HCT116 (cell line): ENCODE measurements at regions not wholly inside any gene's neighbourhood (a gene's known extent, or its start where the extent isn't known, plus 50 kb on each side); places are given as distances from the start of the nearest gene placed in this dataset.

ENCODE experiments used
- ATAC-seq: fragments of 200-7000 bp; cut with Tn5 transposase; 2 replicates; pipeline ENCODE4 v1.9.1; 2020; ENCODE audit warnings: mild to moderate bottlenecking, moderate library complexity
- BruUV-seq: library from RNA; stranded (reverse); fragments of 400-500 nt; replicated peaks from 2 replicates; lab custom pipeline; 2021; lab: Mats Ljungman, UMichigan
- CTCF ChIA-PET: fragments of 300-600 bp; sonication (Branson Sonifier 250); formaldehyde crosslinking; loops from one replicate; lab custom pipeline; 2021; ENCODE audit warnings: antibody characterized with exemption; lab: Charles Lee
- POLR2A ChIA-PET: fragments of 300-600, 350-600 bp; sonication (Branson Sonifier 250); formaldehyde crosslinking; loops from one replicate; lab custom pipeline; 2021; ENCODE audit warnings: antibody characterized with exemption; lab: Charles Lee
- RAD21 ChIA-PET, 2 experiments: fragments of 300-600 bp; sonication (Branson Sonifier 250); formaldehyde crosslinking; loops; one replicate each; lab custom pipeline; 2023; ENCODE audit warnings: low total read pairs in 2 of 2; ENCODE audit not compliant: uncharacterized antibody in 2 of 2, unreplicated experiment in 2 of 2, low non-redundant PET in 1 of 2; lab: Charles Lee
- DNase-seq: peaks from one replicate; pipeline ENCODE4 v3.0.0-alpha.2; 2010; ENCODE audit warnings: low read depth, low spot score
- H2AFZ ChIP-seq: fragments of 200-600 bp; shearing (Covaris generic), sonication (generic); 2 replicates; pipeline ENCODE4 v1.6.1; 2017; ENCODE audit warnings: low read depth, mixed run types, mixed read lengths, antibody characterized with exemption, low read length; ENCODE audit not compliant: poor library complexity, severe bottlenecking
- H3K27ac ChIP-seq: 2 replicates; pipeline ENCODE4 v1.5.1; 2012; ENCODE audit warnings: low read depth, low read length
- H3K27me3 ChIP-seq: fragments of 200-600 bp; sonication (generic); 2 replicates; pipeline ENCODE4 v1.6.1; 2016; ENCODE audit warnings: mixed run types, low read length, mixed read lengths; ENCODE audit not compliant: insufficient read depth
- H3K36me3 ChIP-seq, 2 experiments: fragments of 200-500 bp in 1 of 2; fragments of 200-600 bp in 1 of 2; sonication (Bioruptor generic) in 1 of 2; sonication (generic) in 1 of 2; 2 replicates each; pipeline versions ENCODE4 v1.5.1 to v1.6.1; 2014 to 2016; ENCODE audit warnings: low read length in 2 of 2, inconsistent platforms in 1 of 2, mixed read lengths in 1 of 2, mixed run types in 1 of 2; ENCODE audit not compliant: insufficient read depth in 2 of 2, control insufficient read depth in 1 of 2
- H3K4me1 ChIP-seq, 2 experiments: fragments of 200-600 bp in 1 of 2; sonication (generic) in 1 of 2; 2 replicates each; pipeline versions ENCODE4 v1.5.1 to v1.6.1; 2012 to 2017; ENCODE audit warnings: low read length in 2 of 2, inconsistent platforms in 1 of 2, mild to moderate bottlenecking in 1 of 2, mixed read lengths in 1 of 2, mixed run types in 1 of 2, moderate library complexity in 1 of 2; ENCODE audit not compliant: insufficient read depth in 2 of 2, control insufficient read depth in 1 of 2
- H3K4me2 ChIP-seq: fragments of 200-600 bp; sonication (generic); 2 replicates; pipeline ENCODE4 v1.6.1; 2017; ENCODE audit warnings: mixed run types, low read length, mixed read lengths
- H3K4me3 ChIP-seq, 2 experiments: fragments of 200-600 bp in 1 of 2; sonication (generic) in 1 of 2; replicated peaks in 1 of 2; 2 replicates each; pipeline ENCODE4 v1.5.1; 2011 to 2016; ENCODE audit warnings: low read length in 2 of 2, control low read depth in 1 of 2, low read depth in 1 of 2, mild to moderate bottlenecking in 1 of 2, mixed read lengths in 1 of 2, mixed run types in 1 of 2
- H3K79me2 ChIP-seq: fragments of 200-600 bp; sonication (generic); 2 replicates; pipeline ENCODE4 v1.6.1; 2017; ENCODE audit warnings: mild to moderate bottlenecking, mixed run types, low read length, moderate library complexity, mixed read lengths; ENCODE audit not compliant: insufficient read depth
- H3K9ac ChIP-seq: fragments of 200-600 bp; sonication (generic); 2 replicates; pipeline ENCODE4 v1.6.1; 2016; ENCODE audit warnings: low read length, mixed read lengths
- H3K9me2 ChIP-seq: fragments of 200-600 bp; sonication (generic), shearing (Covaris generic); 2 replicates; pipeline ENCODE4 v1.6.1; 2017; ENCODE audit warnings: mixed run types, mild to moderate bottlenecking, moderate library complexity; ENCODE audit not compliant: insufficient read depth
- H3K9me3 ChIP-seq, 2 experiments: fragments of 200-500 bp in 1 of 2; fragments of 200-600 bp in 1 of 2; sonication (Bioruptor generic) in 1 of 2; sonication (generic) in 1 of 2; 2 replicates each; pipeline ENCODE4 v1.6.1; 2014 to 2017; ENCODE audit warnings: low read length in 2 of 2, mixed read lengths in 2 of 2, inconsistent platforms in 1 of 2, low read depth in 1 of 2, mild to moderate bottlenecking in 1 of 2, mixed run types in 1 of 2, moderate library complexity in 1 of 2; ENCODE audit not compliant: control insufficient read depth in 1 of 2, insufficient read depth in 1 of 2
- H4K20me1 ChIP-seq: fragments of 200-600 bp; sonication (generic), shearing (Covaris generic); 2 replicates; pipeline ENCODE4 v1.6.1; 2017; ENCODE audit warnings: mixed run types, mild to moderate bottlenecking, moderate library complexity; ENCODE audit not compliant: insufficient read depth
- EZH2 ChIP-seq: fragments of 200-600 bp; sonication (generic); IDR thresholded peaks from 2 replicates; pipeline ENCODE4 v1.6.1; 2017; ENCODE audit warnings: antibody characterized with exemption, mixed run types
- EZH2phosphoT487 ChIP-seq: fragments of 200-600 bp; IDR thresholded peaks from 2 replicates; pipeline ENCODE4 v1.6.1; 2018; ENCODE audit warnings: antibody characterized with exemption, borderline replicate concordance
- FOSL1 ChIP-seq: IDR thresholded peaks from 2 replicates; pipeline ENCODE4 v1.6.1; 2012; ENCODE audit warnings: low read depth
- JUND ChIP-seq: IDR thresholded peaks from 2 replicates; pipeline ENCODE4 v1.6.1; 2012
- RAD21 ChIP-seq: IDR thresholded peaks from 2 replicates; pipeline ENCODE4 v1.6.1; 2012; ENCODE audit warnings: low read depth, mild to moderate bottlenecking
- SIN3A ChIP-seq: IDR thresholded peaks from 2 replicates; pipeline ENCODE4 v1.6.1; 2012; ENCODE audit warnings: low read depth
- SRF ChIP-seq: IDR thresholded peaks from 2 replicates; pipeline ENCODE4 v1.6.1; 2012; ENCODE audit warnings: low read depth
- YY1 ChIP-seq: IDR thresholded peaks from 2 replicates; pipeline ENCODE4 v1.6.1; 2011; ENCODE audit warnings: low read length, low read depth, moderate library complexity, mild to moderate bottlenecking; ENCODE audit not compliant: insufficient replicate concordance; ENCODE audit errors: extremely low read depth
- ZFX ChIP-seq: fragments of 450-650 bp; IDR thresholded peaks from 2 replicates; pipeline ENCODE4 v1.6.1; 2017
- intact Hi-C: fragments of 100-400 bp; cut with micrococcal nuclease; formaldehyde crosslinking; loops from 2 replicates; pipeline ENCODE4 v1.10.0; 2022
- TF ChIP-seq, protein P1 (sequence below): IDR thresholded peaks from 2 replicates; pipeline ENCODE4 v1.6.1; 2012
- TF ChIP-seq, protein P2 (sequence below): IDR thresholded peaks from 2 replicates; pipeline ENCODE4 v1.6.1; 2012; ENCODE audit warnings: low read depth
- TF ChIP-seq, protein P3 (sequence below): IDR thresholded peaks from 2 replicates; pipeline ENCODE4 v1.6.1; 2011; ENCODE audit warnings: mild to moderate bottlenecking, low read length, moderate library complexity; ENCODE audit not compliant: insufficient replicate concordance; ENCODE audit errors: extremely low read depth

DNA sequence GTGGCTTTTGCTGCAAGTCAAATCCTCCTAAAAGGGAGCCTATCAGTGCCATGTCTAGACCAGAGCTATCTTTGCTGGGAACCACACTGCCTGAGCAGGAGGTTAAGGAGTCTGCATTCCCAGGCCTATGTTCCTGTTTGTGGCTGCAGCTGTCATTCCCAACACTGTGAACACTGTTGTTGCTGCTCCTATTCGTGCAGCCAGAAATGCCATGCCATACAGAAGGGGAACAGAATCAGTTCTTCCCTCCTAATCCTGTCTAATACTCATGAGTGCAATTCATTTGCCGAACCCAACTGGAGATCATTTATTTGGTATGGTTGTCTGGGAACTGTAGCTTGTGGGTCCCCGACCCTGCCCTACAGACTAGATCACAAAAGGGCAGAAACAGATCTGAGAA lies 406.5 kb upstream of the GJE1 start:
- POLR2A ChIA-PET, result no interaction called here
- ATAC-seq, result no peak
- TF ChIP-seq, protein P1, sequence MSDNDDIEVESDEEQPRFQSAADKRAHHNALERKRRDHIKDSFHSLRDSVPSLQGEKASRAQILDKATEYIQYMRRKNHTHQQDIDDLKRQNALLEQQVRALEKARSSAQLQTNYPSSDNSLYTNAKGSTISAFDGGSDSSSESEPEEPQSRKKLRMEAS, result no peak
- TF ChIP-seq EZH2 (no peak), RAD21 (no peak), YY1 (no peak), SRF (no peak), EZH2phosphoT487 (no peak), JUND (no peak), FOSL1 (no peak), ZFX (no peak), SIN3A (no peak)
- TF ChIP-seq, protein P2, sequence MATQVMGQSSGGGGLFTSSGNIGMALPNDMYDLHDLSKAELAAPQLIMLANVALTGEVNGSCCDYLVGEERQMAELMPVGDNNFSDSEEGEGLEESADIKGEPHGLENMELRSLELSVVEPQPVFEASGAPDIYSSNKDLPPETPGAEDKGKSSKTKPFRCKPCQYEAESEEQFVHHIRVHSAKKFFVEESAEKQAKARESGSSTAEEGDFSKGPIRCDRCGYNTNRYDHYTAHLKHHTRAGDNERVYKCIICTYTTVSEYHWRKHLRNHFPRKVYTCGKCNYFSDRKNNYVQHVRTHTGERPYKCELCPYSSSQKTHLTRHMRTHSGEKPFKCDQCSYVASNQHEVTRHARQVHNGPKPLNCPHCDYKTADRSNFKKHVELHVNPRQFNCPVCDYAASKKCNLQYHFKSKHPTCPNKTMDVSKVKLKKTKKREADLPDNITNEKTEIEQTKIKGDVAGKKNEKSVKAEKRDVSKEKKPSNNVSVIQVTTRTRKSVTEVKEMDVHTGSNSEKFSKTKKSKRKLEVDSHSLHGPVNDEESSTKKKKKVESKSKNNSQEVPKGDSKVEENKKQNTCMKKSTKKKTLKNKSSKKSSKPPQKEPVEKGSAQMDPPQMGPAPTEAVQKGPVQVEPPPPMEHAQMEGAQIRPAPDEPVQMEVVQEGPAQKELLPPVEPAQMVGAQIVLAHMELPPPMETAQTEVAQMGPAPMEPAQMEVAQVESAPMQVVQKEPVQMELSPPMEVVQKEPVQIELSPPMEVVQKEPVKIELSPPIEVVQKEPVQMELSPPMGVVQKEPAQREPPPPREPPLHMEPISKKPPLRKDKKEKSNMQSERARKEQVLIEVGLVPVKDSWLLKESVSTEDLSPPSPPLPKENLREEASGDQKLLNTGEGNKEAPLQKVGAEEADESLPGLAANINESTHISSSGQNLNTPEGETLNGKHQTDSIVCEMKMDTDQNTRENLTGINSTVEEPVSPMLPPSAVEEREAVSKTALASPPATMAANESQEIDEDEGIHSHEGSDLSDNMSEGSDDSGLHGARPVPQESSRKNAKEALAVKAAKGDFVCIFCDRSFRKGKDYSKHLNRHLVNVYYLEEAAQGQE, result no peak
- TF ChIP-seq, protein P3, sequence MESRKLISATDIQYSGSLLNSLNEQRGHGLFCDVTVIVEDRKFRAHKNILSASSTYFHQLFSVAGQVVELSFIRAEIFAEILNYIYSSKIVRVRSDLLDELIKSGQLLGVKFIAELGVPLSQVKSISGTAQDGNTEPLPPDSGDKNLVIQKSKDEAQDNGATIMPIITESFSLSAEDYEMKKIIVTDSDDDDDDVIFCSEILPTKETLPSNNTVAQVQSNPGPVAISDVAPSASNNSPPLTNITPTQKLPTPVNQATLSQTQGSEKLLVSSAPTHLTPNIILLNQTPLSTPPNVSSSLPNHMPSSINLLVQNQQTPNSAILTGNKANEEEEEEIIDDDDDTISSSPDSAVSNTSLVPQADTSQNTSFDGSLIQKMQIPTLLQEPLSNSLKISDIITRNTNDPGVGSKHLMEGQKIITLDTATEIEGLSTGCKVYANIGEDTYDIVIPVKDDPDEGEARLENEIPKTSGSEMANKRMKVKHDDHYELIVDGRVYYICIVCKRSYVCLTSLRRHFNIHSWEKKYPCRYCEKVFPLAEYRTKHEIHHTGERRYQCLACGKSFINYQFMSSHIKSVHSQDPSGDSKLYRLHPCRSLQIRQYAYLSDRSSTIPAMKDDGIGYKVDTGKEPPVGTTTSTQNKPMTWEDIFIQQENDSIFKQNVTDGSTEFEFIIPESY, result no peak

More for the DNA sequence above, 406.5 kb upstream of the GJE1 start:
- no peak overlapping the region for H3K4me3 ChIP-seq
- no peak overlapping the region for H2AFZ ChIP-seq
- no peaks in the 10 kb centered on the region for H3K4me1 ChIP-seq
- H3K9me3 ChIP-seq, result no peaks in the 10 kb centered on the region
- ChIA-PET RAD21 (no interaction called here), CTCF (no interaction called here)
- no peaks in the 10 kb centered on the region for H3K36me3 ChIP-seq
- no peaks in the 10 kb centered on the region; the same call in 1 of the 2 replicates for H3K9me2 ChIP-seq
- BruUV-seq, result no TSS peak
- H4K20me1 ChIP-seq, result no peaks in the 10 kb centered on the region
- intact Hi-C loops, result no loop called here
- no peak overlapping the region for H3K27ac ChIP-seq
- no peaks in the 10 kb centered on the region for H3K27me3 ChIP-seq
- H3K79me2 ChIP-seq, result no peaks in the 10 kb centered on the region
- no peak for DNase-seq
- no peak overlapping the region for H3K4me2 ChIP-seq
- H3K9ac ChIP-seq, result no peak overlapping the region
